ENCODE measurements at regions not wholly inside any gene's neighbourhood (a gene's known extent, or its start where the extent isn't known, plus 50 kb on each side); places are given as distances from the start of the nearest gene placed in this dataset.
"Not testable (repeated sequence)": the region's sequence is repeated elsewhere in the genome, so short reads cannot be mapped to it uniquely, and the experiment has no call there.

DNA sequence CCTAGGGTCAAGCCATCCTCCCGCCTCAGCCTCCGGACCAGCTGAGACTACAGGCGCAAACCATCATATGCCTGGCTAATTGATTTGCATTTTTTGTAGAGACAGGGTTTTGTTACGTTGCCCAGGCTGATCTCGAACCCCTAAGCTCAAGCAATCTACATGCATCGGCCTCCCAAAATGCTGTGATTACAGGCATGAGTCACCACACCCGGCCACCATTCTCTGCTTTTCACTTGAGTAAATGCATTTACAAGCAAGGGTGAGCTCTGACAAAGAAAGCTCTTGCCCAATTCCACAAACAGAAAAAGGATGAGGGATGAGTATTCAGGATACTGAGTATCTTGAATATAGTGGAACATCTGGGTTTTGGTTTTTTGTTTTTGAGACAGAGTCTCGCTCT, 172.9 kb upstream of the MXRA5 start:
- TF ChIP-seq, protein P1, sequence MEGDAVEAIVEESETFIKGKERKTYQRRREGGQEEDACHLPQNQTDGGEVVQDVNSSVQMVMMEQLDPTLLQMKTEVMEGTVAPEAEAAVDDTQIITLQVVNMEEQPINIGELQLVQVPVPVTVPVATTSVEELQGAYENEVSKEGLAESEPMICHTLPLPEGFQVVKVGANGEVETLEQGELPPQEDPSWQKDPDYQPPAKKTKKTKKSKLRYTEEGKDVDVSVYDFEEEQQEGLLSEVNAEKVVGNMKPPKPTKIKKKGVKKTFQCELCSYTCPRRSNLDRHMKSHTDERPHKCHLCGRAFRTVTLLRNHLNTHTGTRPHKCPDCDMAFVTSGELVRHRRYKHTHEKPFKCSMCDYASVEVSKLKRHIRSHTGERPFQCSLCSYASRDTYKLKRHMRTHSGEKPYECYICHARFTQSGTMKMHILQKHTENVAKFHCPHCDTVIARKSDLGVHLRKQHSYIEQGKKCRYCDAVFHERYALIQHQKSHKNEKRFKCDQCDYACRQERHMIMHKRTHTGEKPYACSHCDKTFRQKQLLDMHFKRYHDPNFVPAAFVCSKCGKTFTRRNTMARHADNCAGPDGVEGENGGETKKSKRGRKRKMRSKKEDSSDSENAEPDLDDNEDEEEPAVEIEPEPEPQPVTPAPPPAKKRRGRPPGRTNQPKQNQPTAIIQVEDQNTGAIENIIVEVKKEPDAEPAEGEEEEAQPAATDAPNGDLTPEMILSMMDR (conservative IDR thresholded peaks at IDR 0.05 in 1 of 2, IDR thresholded peaks at IDR 0.05 in 1 of 2; ENCODE audit: low read depth in 1 of 2, low read length in 2 of 2), result not testable (repeated sequence)
- not testable (repeated sequence) for TF ChIP-seq EZH2 (IDR thresholded peaks at IDR 0.05; ENCODE audit: low read length, missing control alignments)

Measured in fibroblast of lung (primary cell).